DOHH2 (cell line): ENCODE measurements at regions not wholly inside any gene's neighbourhood (a gene's known extent, or its start where the extent isn't known, plus 50 kb on each side); places are given as distances from the start of the nearest gene placed in this dataset.

Experiments used
- CTCF ChIP-seq: fragments of 200-600 bp; sonication (generic); IDR thresholded peaks from one replicate; pipeline ENCODE4 v1.5.1; 2014; ENCODE audit warnings: antibody characterized with exemption, mild to moderate bottlenecking, low read depth, low read length; ENCODE audit not compliant: poor library complexity, severe bottlenecking
- EZH2phosphoT487 ChIP-seq: fragments of 200-600 bp; sonication (generic); IDR thresholded peaks from 2 replicates; pipeline ENCODE4 v1.6.1; 2017; ENCODE audit warnings: borderline replicate concordance, mild to moderate bottlenecking, antibody characterized with exemption, low read length, moderate library complexity, mixed read lengths

GRCh38 chr4:60562334-60562733, 637.8 kb upstream of the ADGRL3 start:
- TF ChIP-seq CTCF (no peak), EZH2phosphoT487 (no peak)
